ENCODE measurements at regions not wholly inside any gene's neighbourhood (a gene's known extent, or its start where the extent isn't known, plus 50 kb on each side); places are given as distances from the start of the nearest gene placed in this dataset.
"Not testable (repeated sequence)": the region's sequence is repeated elsewhere in the genome, so short reads cannot be mapped to it uniquely, and the experiment has no call there.

- Histone ChIP-seq H3K27ac (ENCODE audit: low read depth, low read length) (no peak overlapping the region), H2AFZ (ENCODE audit: low read depth, low read length, poor library complexity, severe bottlenecking) (no peak overlapping the region), H3K4me2 (ENCODE audit: low read length) (no peak overlapping the region), H3K36me3 (ENCODE audit: control insufficient read depth in 1 of 2, insufficient read depth in 2 of 2, low read length in 2 of 2) (no peaks in the 10 kb centered on the region), H3K9ac (ENCODE audit: low read length) (no peak overlapping the region), H3K27me3 (ENCODE audit: insufficient read depth, low read length) (no peaks in the 10 kb centered on the region), H3K9me3 (ENCODE audit: control insufficient read depth in 1 of 2, insufficient read depth in 1 of 2, low read depth in 1 of 2, low read length in 2 of 2) (no peaks in the 10 kb centered on the region), H3K4me1 (ENCODE audit: control insufficient read depth in 1 of 2, insufficient read depth in 2 of 2, low read length in 2 of 2) (no peaks in the 10 kb centered on the region), H3K4me3 (replicated peaks in 1 of 2; ENCODE audit: low read depth in 1 of 2, low read length in 2 of 2) (no peak overlapping the region), H3K79me2 (ENCODE audit: insufficient read depth, low read length) (no peaks in the 10 kb centered on the region), H3K9me2 (ENCODE audit: insufficient read depth) (no peaks in the 10 kb centered on the region), H4K20me1 (ENCODE audit: insufficient read depth) (no peaks in the 10 kb centered on the region)
- TF ChIP-seq JUND (IDR thresholded peaks at IDR 0.05) (no peak), EZH2 (IDR thresholded peaks at IDR 0.05) (no peak), POLR2AphosphoS5 (IDR thresholded peaks at IDR 0.05; ENCODE audit: low read depth, low read length) (no peak), RAD21 (IDR thresholded peaks at IDR 0.05; ENCODE audit: low read depth) (no peak), REST (IDR thresholded peaks at IDR 0.05; ENCODE audit: low read depth) (no peak), ZBTB33 (IDR thresholded peaks at IDR 0.05; ENCODE audit: extremely low read depth, insufficient replicate concordance, low read length) (no peak), FOSL1 (IDR thresholded peaks at IDR 0.05; ENCODE audit: low read depth) (no peak), ELF1 (IDR thresholded peaks at IDR 0.05; ENCODE audit: borderline replicate concordance, low read depth) (no peak), POLR2A (IDR thresholded peaks at IDR 0.05; ENCODE audit: borderline replicate concordance, extremely low read depth, insufficient read depth, insufficient read length) (no peak), EZH2phosphoT487 (IDR thresholded peaks at IDR 0.05; ENCODE audit: borderline replicate concordance) (no peak)
- CTCF ChIA-PET, result no interaction called here
- intact Hi-C loops (cut with micrococcal nuclease), result no loop called here
- no TSS peak for BruUV-seq (replicated peaks)
- POLR2A ChIA-PET, result no interaction called here
- DNase-seq (ENCODE audit: low read depth, low spot score), result no peak
- no peak for ATAC-seq
- RAD21 ChIA-PET (ENCODE audit: low non-redundant PET in 1 of 2, low total read pairs in 2 of 2, uncharacterized antibody in 2 of 2, unreplicated experiment in 2 of 2), result no interaction called here
These were observed 57.0 kb upstream of the HCRTR2 start for GRCh38 chr6:55117267-55117666.

- H3K4me1 ChIP-seq (ENCODE audit: control insufficient read depth in 1 of 2, insufficient read depth in 2 of 2, low read length in 2 of 2); POLR2A ChIA-PET; H3K36me3 ChIP-seq (ENCODE audit: control insufficient read depth in 1 of 2, insufficient read depth in 2 of 2, low read length in 2 of 2); H2AFZ ChIP-seq (ENCODE audit: low read depth, low read length, poor library complexity, severe bottlenecking); H3K27me3 ChIP-seq (ENCODE audit: insufficient read depth, low read length); RAD21 ChIA-PET (ENCODE audit: low non-redundant PET in 1 of 2, low total read pairs in 2 of 2, uncharacterized antibody in 2 of 2, unreplicated experiment in 2 of 2); BruUV-seq (replicated peaks); H4K20me1 ChIP-seq (ENCODE audit: insufficient read depth); H3K9me2 ChIP-seq (ENCODE audit: insufficient read depth); H3K9ac ChIP-seq (ENCODE audit: low read length); intact Hi-C loops (cut with micrococcal nuclease); H3K79me2 ChIP-seq (ENCODE audit: insufficient read depth, low read length); H3K4me2 ChIP-seq (ENCODE audit: low read length); ATAC-seq; H3K27ac ChIP-seq (ENCODE audit: low read depth, low read length); H3K4me3 ChIP-seq (replicated peaks in 1 of 2; ENCODE audit: low read depth in 1 of 2, low read length in 2 of 2); CTCF ChIA-PET; DNase-seq (ENCODE audit: low read depth, low spot score); H3K9me3 ChIP-seq (ENCODE audit: control insufficient read depth in 1 of 2, insufficient read depth in 1 of 2, low read depth in 1 of 2, low read length in 2 of 2): not testable (repeated sequence)
These were observed 50.1 kb upstream of the HCRTR2 start for GRCh38 chr6:55124241-55124640.

All from HCT116 (cell line).